K562 (cell line): ENCODE measurements at regions not wholly inside any gene's neighbourhood (a gene's known extent, or its start where the extent isn't known, plus 50 kb on each side); places are given as distances from the start of the nearest gene placed in this dataset.

ENCODE experiments used
- ATAC-seq: fragments of 200-7000 bp; cut with Tn5 transposase; 3 replicates; pipeline ENCODE4 v1.9.1; 2020; ENCODE audit warnings: moderate library complexity
- BruUV-seq: library from RNA; stranded (reverse); fragments of 400-500 nt; replicated peaks from 2 replicates; lab custom pipeline; 2021; lab: Mats Ljungman, UMichigan
- CTCF ChIA-PET: fragments of 300-600 bp; formaldehyde crosslinking; extraction: SDS; loops from one replicate; lab custom pipeline; 2021; ENCODE audit warnings: low intra/inter-chr PET ratio; lab: Yijun Ruan, JAX
- POLR2A ChIA-PET: fragments of 300-600, 350-650 bp; sonication (Branson Sonifier 250); formaldehyde crosslinking; extraction: SDS; loops from one replicate; lab custom pipeline; 2021; ENCODE audit warnings: antibody characterized with exemption, inconsistent platforms; lab: Yijun Ruan, JAX
- DNase-seq, 4 experiments: peaks; one replicate each; pipeline versions ENCODE4 v3.0.0 to v3.0.0-alpha.2; 2011 to 2018; ENCODE audit warnings: low spot score in 3 of 4, mixed read lengths in 3 of 4; ENCODE audit errors: extremely low read depth in 1 of 4
- FAIRE-seq: peaks from 2 replicates; lab custom pipeline; 2011; peaks lifted over from hg19 to GRCh38; lab: Jason Lieb, UNC
- H2AFZ ChIP-seq: 2 replicates; pipeline ENCODE4 v1.6.0; 2011; ENCODE audit warnings: low read depth, low read length, control low read depth, inconsistent platforms
- H3K27ac ChIP-seq: fragments of 200-600 bp; 3 replicates; pipeline ENCODE4 v1.8.0; 2011; ENCODE audit warnings: low read depth, mild to moderate bottlenecking, control low read depth, inconsistent platforms, low read length, moderate library complexity, mixed read lengths; ENCODE audit errors: extremely low read depth
- H3K27me3 ChIP-seq, 2 experiments: fragments of 300-600 bp in 1 of 2; 2 replicates in 1 of 2; 3 replicates in 1 of 2; pipeline versions ENCODE4 v1.6.0 to v1.8.0; 2011; ENCODE audit warnings: inconsistent platforms in 2 of 2, low read length in 2 of 2, mild to moderate bottlenecking in 1 of 2, mixed read lengths in 1 of 2, moderate library complexity in 1 of 2; ENCODE audit not compliant: control insufficient read depth in 2 of 2, insufficient read depth in 2 of 2
- H3K36me3 ChIP-seq: fragments of 300-600 bp; 3 replicates; pipeline ENCODE4 v1.8.0; 2011; ENCODE audit warnings: mild to moderate bottlenecking, low read length, inconsistent platforms; ENCODE audit not compliant: control insufficient read depth, insufficient read depth
- H3K4me1 ChIP-seq, 2 experiments: fragments of 200-600 bp in 1 of 2; replicated peaks in 1 of 2; 2 replicates in 1 of 2; 3 replicates in 1 of 2; pipeline versions ENCODE4 v1.5.1 to v1.8.0; 2011; ENCODE audit warnings: inconsistent platforms in 2 of 2, low read length in 2 of 2, mild to moderate bottlenecking in 1 of 2, mixed read lengths in 1 of 2, moderate library complexity in 1 of 2; ENCODE audit not compliant: control insufficient read depth in 2 of 2, insufficient read depth in 2 of 2
- H3K4me2 ChIP-seq: 2 replicates; pipeline ENCODE4 v1.6.1; 2011; ENCODE audit warnings: low read length, control low read depth, inconsistent platforms, mixed read lengths; ENCODE audit not compliant: insufficient read depth
- H3K4me3 ChIP-seq: fragments of 200-600 bp; sonication (generic), shearing (Covaris generic); 2 replicates; pipeline ENCODE4 v1.5.1; 2016; ENCODE audit warnings: control low read depth, inconsistent platforms
- H3K79me2 ChIP-seq: fragments of 200-600 bp; 3 replicates; pipeline ENCODE4 v1.8.0; 2011; ENCODE audit warnings: low read length, inconsistent platforms; ENCODE audit not compliant: control insufficient read depth, insufficient read depth
- H3K9ac ChIP-seq, 2 experiments: 2 replicates each; pipeline versions ENCODE4 v1.6.0 to v1.6.1; 2011; ENCODE audit warnings: low read depth in 2 of 2, low read length in 2 of 2, control low read depth in 1 of 2, inconsistent platforms in 1 of 2, mild to moderate bottlenecking in 1 of 2, mixed read lengths in 1 of 2; ENCODE audit not compliant: insufficient read depth in 1 of 2
- H3K9me1 ChIP-seq: one replicate; pipeline ENCODE4 v1.6.0; 2011; ENCODE audit warnings: inconsistent platforms, mild to moderate bottlenecking, low read length, moderate library complexity; ENCODE audit not compliant: control insufficient read depth, insufficient read depth
- H3K9me3 ChIP-seq: replicated peaks from 2 replicates; pipeline ENCODE4 v1.5.1; 2011; ENCODE audit warnings: low read depth, low read length, inconsistent platforms; ENCODE audit not compliant: control insufficient read depth, insufficient read depth
- H4K20me1 ChIP-seq: replicated peaks from 2 replicates; pipeline ENCODE4 v1.6.1; 2011; ENCODE audit warnings: low read length, inconsistent platforms, mixed read lengths; ENCODE audit not compliant: control insufficient read depth, insufficient read depth
- EWSR1 ChIP-seq: fragments of 450-650 bp; IDR thresholded peaks from 2 replicates; pipeline ENCODE4 v1.6.1; 2018; ENCODE audit warnings: borderline replicate concordance, mild to moderate bottlenecking, low read depth, moderate library complexity; ENCODE audit not compliant: partially characterized antibody
- GATAD2A ChIP-seq: fragments of 450-650 bp; IDR thresholded peaks from 2 replicates; pipeline ENCODE4 v1.6.1; 2017
- HNRNPK ChIP-seq: fragments of 200-400 bp; formaldehyde crosslinking; IDR thresholded peaks from one replicate; pipeline ENCODE4 v1.6.1; 2018; ENCODE audit warnings: mild to moderate bottlenecking, low read depth, low read length; ENCODE audit not compliant: poor library complexity, severe bottlenecking
- KAT7 ChIP-seq: sonication (generic); formaldehyde crosslinking; IDR thresholded peaks from 2 replicates; pipeline ENCODE4 v1.8.0; 2022; ENCODE audit warnings: missing genetic modification reagents, mild to moderate bottlenecking, borderline replicate concordance
- KLF6 ChIP-seq: fragments of 250-450 bp; sonication (Bioruptor Pico); IDR thresholded peaks from 2 replicates; pipeline ENCODE4 v1.4.0; 2020; ENCODE audit warnings: mild to moderate bottlenecking, moderate library complexity, borderline replicate concordance
- NR2C2 ChIP-seq, 2 experiments: fragments of 200-800 bp in 1 of 2; sonication (Bioruptor generic) in 1 of 2; sonication (generic) in 1 of 2; formaldehyde crosslinking in 1 of 2; IDR thresholded peaks; 2 replicates each; pipeline versions ENCODE4 v1.6.1 to v1.8.0; 2016 to 2022; ENCODE audit warnings: mild to moderate bottlenecking in 1 of 2, missing compliant biosample characterization in 1 of 2, missing genetic modification characterization in 1 of 2, missing genetic modification reagents in 1 of 2
- NUFIP1 ChIP-seq: fragments of 450-650 bp; IDR thresholded peaks from 2 replicates; pipeline ENCODE4 v1.6.1; 2018; ENCODE audit not compliant: partially characterized antibody
- POLR2B ChIP-seq: fragments of 450-650 bp; IDR thresholded peaks from 2 replicates; pipeline ENCODE4 v1.6.1; 2018; ENCODE audit warnings: low read depth; ENCODE audit not compliant: partially characterized antibody
- SNIP1 ChIP-seq: fragments of 450-650 bp; IDR thresholded peaks from 2 replicates; pipeline ENCODE4 v1.7.1; 2017; ENCODE audit warnings: low read depth, mild to moderate bottlenecking
- TBL1XR1 ChIP-seq, 2 experiments: IDR thresholded peaks; 2 replicates each; pipeline ENCODE4 v1.6.1; 2012; ENCODE audit warnings: improper control_type of control experiment in 2 of 2, low read length in 2 of 2, mild to moderate bottlenecking in 1 of 2
- ZNF57 ChIP-seq: fragments of 450-650 bp; formaldehyde crosslinking; IDR thresholded peaks from 2 replicates; pipeline ENCODE4 v1.4.0; 2020; ENCODE audit warnings: mild to moderate bottlenecking, moderate library complexity
- ZSCAN32 ChIP-seq: fragments of 450-650 bp; formaldehyde crosslinking; IDR thresholded peaks from 2 replicates; pipeline ENCODE4 v1.4.0; 2020; ENCODE audit warnings: mild to moderate bottlenecking, moderate library complexity
- WGBS: fragments of 100-300 bp; shearing (Covaris generic); methylation state at CpG from one replicate; pipeline ENCODE4 v1.1.6; 2016; ENCODE audit warnings: low coverage, mixed read lengths; ENCODE audit not compliant: insufficient coverage; ENCODE audit errors: missing lambda C conversion rate; 5-methylcytosine and 5-hydroxymethylcytosine counted together
- in situ Hi-C: fragments of 300-500 bp; cut with MboI; formaldehyde crosslinking; loops from 4 replicates; pipeline ENCODE4 v1.15.0; 2018; ENCODE audit warnings: inconsistent platforms, mixed read lengths
- intact Hi-C: fragments of 100-400 bp; cut with micrococcal nuclease; formaldehyde crosslinking; loops from 2 replicates; pipeline ENCODE4 v1.14.2; 2022
- TF ChIP-seq, protein P1 (sequence below): fragments of 450-650 bp; conservative IDR thresholded peaks from 2 replicates; pipeline ENCODE4 v1.6.1; 2016; ENCODE audit warnings: missing genetic modification characterization, low read depth, mild to moderate bottlenecking, missing compliant biosample characterization, moderate library complexity
- TF ChIP-seq, protein P2 (sequence below): sonication (generic); formaldehyde crosslinking; IDR thresholded peaks from 2 replicates; pipeline ENCODE4 v1.8.0; 2022; ENCODE audit warnings: mild to moderate bottlenecking, low read depth, missing genetic modification reagents
- TF ChIP-seq, protein P3 (sequence below): sonication (generic); formaldehyde crosslinking; IDR thresholded peaks from 2 replicates; pipeline ENCODE4 v1.8.1; 2023; ENCODE audit warnings: mild to moderate bottlenecking, missing genetic modification reagents
- TF ChIP-seq, protein P4 (sequence below): fragments of 450-650 bp; formaldehyde crosslinking; IDR thresholded peaks from 2 replicates; pipeline ENCODE4 v1.4.0; 2020; ENCODE audit warnings: mild to moderate bottlenecking

DNA sequence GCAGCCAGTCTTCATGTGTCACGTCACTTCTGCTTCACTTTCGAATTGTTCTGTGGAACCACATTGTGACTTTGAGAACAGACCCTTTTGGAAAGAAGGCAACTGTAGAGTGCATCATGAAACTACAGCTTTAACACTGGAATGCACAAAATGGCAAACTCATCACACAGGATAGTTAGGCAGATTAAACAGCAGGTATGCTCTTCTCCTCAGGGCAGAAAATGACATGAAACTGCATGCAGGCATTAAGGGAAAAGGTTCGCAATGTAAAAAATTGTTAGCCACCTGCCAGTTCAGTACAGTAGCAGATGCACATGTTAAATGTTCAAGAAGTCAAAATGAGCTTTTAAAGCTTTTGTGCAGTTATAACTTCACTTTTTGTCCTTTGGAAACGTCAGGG lies 864.6 kb upstream of the IGFBP7 start:
- Histone ChIP-seq H2AFZ (no peak overlapping the region), H3K9ac (no peak overlapping the region), H3K36me3 (no peaks in the 10 kb centered on the region), H4K20me1 (no peaks in the 10 kb centered on the region), H3K9me1 (no peaks in the 10 kb centered on the region), H3K9me3 (no peaks in the 10 kb centered on the region), H3K4me2 (no peak overlapping the region), H3K4me3 (no peak overlapping the region), H3K4me1 (no peaks in the 10 kb centered on the region), H3K27ac (no peak overlapping the region), H3K79me2 (no peaks in the 10 kb centered on the region), H3K27me3 (no peaks in the 10 kb centered on the region)
- BruUV-seq: no TSS peak
- ATAC-seq (no peak), DNase-seq (no peak), FAIRE-seq (no peak)
- POLR2A ChIA-PET: no interaction called here
- TF ChIP-seq KAT7 (CRISPR knock-in tag) (no peak), ZSCAN32 (CRISPR knock-in tag) (no peak), TBL1XR1 (IDR thresholded peaks at IDR 0.05; ENCODE audit: low read length in 2 of 2) (no peak), NUFIP1 (no peak), EWSR1 (no peak), ZNF57 (CRISPR knock-in tag) (no peak), SNIP1 (no peak), GATAD2A (no peak), HNRNPK (no peak), POLR2B (no peak), KLF6 (no peak), NR2C2 (CRISPR knock-in tag; IDR thresholded peaks at IDR 0.05) (no peak), NR2C2 (tag; IDR thresholded peaks at IDR 0.05) (no peak)
- TF ChIP-seq, protein P1, sequence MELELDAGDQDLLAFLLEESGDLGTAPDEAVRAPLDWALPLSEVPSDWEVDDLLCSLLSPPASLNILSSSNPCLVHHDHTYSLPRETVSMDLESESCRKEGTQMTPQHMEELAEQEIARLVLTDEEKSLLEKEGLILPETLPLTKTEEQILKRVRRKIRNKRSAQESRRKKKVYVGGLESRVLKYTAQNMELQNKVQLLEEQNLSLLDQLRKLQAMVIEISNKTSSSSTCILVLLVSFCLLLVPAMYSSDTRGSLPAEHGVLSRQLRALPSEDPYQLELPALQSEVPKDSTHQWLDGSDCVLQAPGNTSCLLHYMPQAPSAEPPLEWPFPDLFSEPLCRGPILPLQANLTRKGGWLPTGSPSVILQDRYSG (tag): no peak
- TF ChIP-seq, protein P2, sequence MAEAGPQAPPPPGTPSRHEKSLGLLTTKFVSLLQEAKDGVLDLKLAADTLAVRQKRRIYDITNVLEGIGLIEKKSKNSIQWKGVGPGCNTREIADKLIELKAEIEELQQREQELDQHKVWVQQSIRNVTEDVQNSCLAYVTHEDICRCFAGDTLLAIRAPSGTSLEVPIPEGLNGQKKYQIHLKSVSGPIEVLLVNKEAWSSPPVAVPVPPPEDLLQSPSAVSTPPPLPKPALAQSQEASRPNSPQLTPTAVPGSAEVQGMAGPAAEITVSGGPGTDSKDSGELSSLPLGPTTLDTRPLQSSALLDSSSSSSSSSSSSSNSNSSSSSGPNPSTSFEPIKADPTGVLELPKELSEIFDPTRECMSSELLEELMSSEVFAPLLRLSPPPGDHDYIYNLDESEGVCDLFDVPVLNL: no peak
- TF ChIP-seq, protein P3, sequence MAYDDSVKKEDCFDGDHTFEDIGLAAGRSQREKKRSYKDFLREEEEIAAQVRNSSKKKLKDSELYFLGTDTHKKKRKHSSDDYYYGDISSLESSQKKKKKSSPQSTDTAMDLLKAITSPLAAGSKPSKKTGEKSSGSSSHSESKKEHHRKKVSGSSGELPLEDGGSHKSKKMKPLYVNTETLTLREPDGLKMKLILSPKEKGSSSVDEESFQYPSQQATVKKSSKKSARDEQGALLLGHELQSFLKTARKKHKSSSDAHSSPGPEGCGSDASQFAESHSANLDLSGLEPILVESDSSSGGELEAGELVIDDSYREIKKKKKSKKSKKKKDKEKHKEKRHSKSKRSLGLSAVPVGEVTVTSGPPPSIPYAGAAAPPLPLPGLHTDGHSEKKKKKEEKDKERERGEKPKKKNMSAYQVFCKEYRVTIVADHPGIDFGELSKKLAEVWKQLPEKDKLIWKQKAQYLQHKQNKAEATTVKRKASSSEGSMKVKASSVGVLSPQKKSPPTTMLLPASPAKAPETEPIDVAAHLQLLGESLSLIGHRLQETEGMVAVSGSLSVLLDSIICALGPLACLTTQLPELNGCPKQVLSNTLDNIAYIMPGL: no peak
- TF ChIP-seq, protein P4, sequence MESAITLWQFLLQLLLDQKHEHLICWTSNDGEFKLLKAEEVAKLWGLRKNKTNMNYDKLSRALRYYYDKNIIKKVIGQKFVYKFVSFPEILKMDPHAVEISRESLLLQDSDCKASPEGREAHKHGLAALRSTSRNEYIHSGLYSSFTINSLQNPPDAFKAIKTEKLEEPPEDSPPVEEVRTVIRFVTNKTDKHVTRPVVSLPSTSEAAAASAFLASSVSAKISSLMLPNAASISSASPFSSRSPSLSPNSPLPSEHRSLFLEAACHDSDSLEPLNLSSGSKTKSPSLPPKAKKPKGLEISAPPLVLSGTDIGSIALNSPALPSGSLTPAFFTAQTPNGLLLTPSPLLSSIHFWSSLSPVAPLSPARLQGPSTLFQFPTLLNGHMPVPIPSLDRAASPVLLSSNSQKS (CRISPR knock-in tag): no peak
- intact Hi-C loops (no loop called here), in situ Hi-C loops (no loop called here)
- whole genome bisulfite sequencing: 0% methylated on average over 4 of the region's 4 CpGs
- CTCF ChIA-PET: no interaction called here
